ENCODE measurements at regions not wholly inside any gene's neighbourhood (a gene's known extent, or its start where the extent isn't known, plus 50 kb on each side); places are given as distances from the start of the nearest gene placed in this dataset.

GRCh38 chr3:88267441-88267840 lies 117.7 kb downstream of the C3orf38 start:
- TF ChIP-seq CTCF (IDR thresholded peaks at IDR 0.05): no peak
- TF ChIP-seq POLR2A (IDR thresholded peaks at IDR 0.05): no peak
